Activated T-cell treated with anti-CD3 and anti-CD28 coated beads, Interleukin-2, amount 50 U/mL, for 1 hour (primary cell): ENCODE measurements at regions not wholly inside any gene's neighbourhood (a gene's known extent, or its start where the extent isn't known, plus 50 kb on each side); places are given as distances from the start of the nearest gene placed in this dataset.

Experiments
- DNase-seq: peaks from one replicate; pipeline ENCODE4 v3.0.0-alpha.2; 2020

GRCh38 chr1:208923946-208924720, 659.4 kb upstream of the CAMK1G start:
- DNase-seq = no peak

- DNase-seq = no peak
Measured at GRCh38 chr1:208924928-208925327, 658.6 kb upstream of the CAMK1G start.

- DNase-seq = no peak
Measured at GRCh38 chr1:208928349-208929010, 655.0 kb upstream of the CAMK1G start.

- no peak for DNase-seq
Measured at GRCh38 chr1:208929575-208929974, 653.9 kb upstream of the CAMK1G start.

- DNase-seq = no peak
Measured at GRCh38 chr1:208931936-208932335, 651.6 kb upstream of the CAMK1G start.

- DNase-seq = no peak
Measured at GRCh38 chr1:208933984-208934525, 649.5 kb upstream of the CAMK1G start.

- no peak for DNase-seq
Measured at GRCh38 chr1:208934933-208935332, 648.6 kb upstream of the CAMK1G start.

GRCh38 chr1:208935517-208936187, 647.9 kb upstream of the CAMK1G start:
- DNase-seq = no peak

GRCh38 chr1:208939537-208940085, 643.9 kb upstream of the CAMK1G start:
- DNase-seq = no peak

- DNase-seq = no peak
Measured at GRCh38 chr1:208942394-208943130, 641.0 kb upstream of the CAMK1G start.

GRCh38 chr1:208943291-208943690, 640.2 kb upstream of the CAMK1G start:
- DNase-seq = no peak

GRCh38 chr1:208944981-208945451, 638.5 kb upstream of the CAMK1G start:
- no peak for DNase-seq

GRCh38 chr1:208950206-208950605, 633.3 kb upstream of the CAMK1G start:
- DNase-seq = no peak

GRCh38 chr1:208951026-208951525, 632.4 kb upstream of the CAMK1G start:
- no peak for DNase-seq

- DNase-seq = no peak
Measured at GRCh38 chr1:208951908-208952307, 631.6 kb upstream of the CAMK1G start.

GRCh38 chr1:208962867-208963266, 620.6 kb upstream of the CAMK1G start:
- DNase-seq = no peak

GRCh38 chr1:208965351-208965750, 618.2 kb upstream of the CAMK1G start:
- DNase-seq = no peak

- DNase-seq = no peak
Measured at GRCh38 chr1:208967334-208967733, 616.2 kb upstream of the CAMK1G start.

- DNase-seq = no peak
Measured at GRCh38 chr1:208974717-208975116, 608.8 kb upstream of the CAMK1G start.

GRCh38 chr1:208975456-208975855, 608.1 kb upstream of the CAMK1G start:
- DNase-seq = no peak

GRCh38 chr1:208977012-208977411, 606.5 kb upstream of the CAMK1G start:
- DNase-seq = no peak

- DNase-seq = no peak
Measured at GRCh38 chr1:208977638-208978256, 605.8 kb upstream of the CAMK1G start.
